ENCODE measurements at regions not wholly inside any gene's neighbourhood (a gene's known extent, or its start where the extent isn't known, plus 50 kb on each side); places are given as distances from the start of the nearest gene placed in this dataset.

DNA sequence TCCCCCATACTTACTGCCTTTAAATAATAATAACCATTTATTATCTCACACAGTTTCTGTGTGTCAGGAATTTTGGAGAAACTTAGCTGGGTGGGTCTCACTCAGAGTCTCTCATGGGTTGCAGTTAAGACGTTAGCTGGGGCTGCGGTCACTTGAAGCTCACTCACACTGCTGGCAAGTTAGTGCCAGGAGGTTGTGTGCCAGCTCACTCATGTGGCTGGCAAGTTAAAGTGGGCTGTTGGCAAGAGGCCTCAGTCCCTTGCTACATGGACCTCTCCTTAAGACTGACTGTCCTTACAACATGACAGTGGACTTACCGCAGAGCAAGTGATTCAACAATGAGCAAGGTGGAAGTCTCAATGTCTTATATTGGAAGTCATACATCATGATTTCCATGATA lies 61.3 kb upstream of the AVPR1A start:
- Histone ChIP-seq H3K36me3 (ENCODE audit: insufficient read depth, low read length) (no peaks in the 10 kb centered on the region), H3K4me3 (ENCODE audit: low read length in 2 of 2) (no peak overlapping the region), H3K4me1 (ENCODE audit: insufficient read depth, low read length) (no peaks in the 10 kb centered on the region), H3K9me3 (ENCODE audit: control insufficient read depth in 1 of 2, low read length in 2 of 2) (no peaks in the 10 kb centered on the region), H3K27ac (ENCODE audit: low read depth, low read length) (no peak overlapping the region), H3K27me3 (ENCODE audit: insufficient read depth, low read length) (no peaks in the 10 kb centered on the region)
- ChIA-PET CTCF (ENCODE audit: partially characterized antibody) (no interaction called here), POLR2A (ENCODE audit: partially characterized antibody) (no interaction called here)
- Mint-ChIP-seq H3K4me1 (no peaks in the 10 kb centered on the region), H3K36me3 (no peaks in the 10 kb centered on the region), H3K4me3 (no peak overlapping the region), H3K9me3 (peaks cover 0 to 2% (median 0%) of the 10 kb centered on the region in 8 donors), H3K27me3 (no peaks in the 10 kb centered on the region), H3K27ac (no peak overlapping the region)
- no peak for DNase-seq
- intact Hi-C loops (cut with micrococcal nuclease): no loop called here

DNA sequence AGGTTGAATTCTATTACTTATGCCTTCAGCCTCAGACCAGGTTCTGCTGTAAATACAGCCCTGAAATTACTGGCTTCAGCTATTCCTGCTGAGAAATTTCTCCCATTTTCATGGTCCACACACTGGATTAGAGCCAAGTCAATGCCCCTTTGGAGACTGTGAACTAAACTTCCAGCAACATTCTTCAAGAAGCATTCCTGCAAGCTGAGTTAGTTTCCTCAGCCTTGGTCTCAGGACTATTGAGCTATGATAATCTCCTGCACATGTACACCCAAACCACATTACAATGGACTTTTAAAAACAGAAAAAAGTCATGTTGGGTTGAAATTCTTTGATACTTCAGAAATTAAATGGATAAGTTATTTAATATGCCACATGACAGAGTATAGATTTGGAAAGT lies 58.0 kb upstream of the AVPR1A start:
- DNase-seq: no peak
- Histone ChIP-seq H3K4me1 (ENCODE audit: insufficient read depth, low read length) (no peaks in the 10 kb centered on the region), H3K27me3 (ENCODE audit: insufficient read depth, low read length) (no peaks in the 10 kb centered on the region), H3K9me3 (ENCODE audit: control insufficient read depth in 1 of 2, low read length in 2 of 2) (no peaks in the 10 kb centered on the region), H3K27ac (ENCODE audit: low read depth, low read length) (no peak overlapping the region), H3K36me3 (ENCODE audit: insufficient read depth, low read length) (no peaks in the 10 kb centered on the region), H3K4me3 (ENCODE audit: low read length in 2 of 2) (no peak overlapping the region)
- Mint-ChIP-seq H3K4me1 (no peaks in the 10 kb centered on the region), H3K27me3 (no peaks in the 10 kb centered on the region), H3K27ac (no peak overlapping the region), H3K9me3 (peaks cover 0 to 6% (median 0%) of the 10 kb centered on the region in 8 donors), H3K4me3 (no peak overlapping the region), H3K36me3 (no peaks in the 10 kb centered on the region)
- POLR2A ChIA-PET (ENCODE audit: partially characterized antibody): no interaction called here
- intact Hi-C loops (cut with micrococcal nuclease): no loop called here
- CTCF ChIA-PET (ENCODE audit: partially characterized antibody): no interaction called here

DNA sequence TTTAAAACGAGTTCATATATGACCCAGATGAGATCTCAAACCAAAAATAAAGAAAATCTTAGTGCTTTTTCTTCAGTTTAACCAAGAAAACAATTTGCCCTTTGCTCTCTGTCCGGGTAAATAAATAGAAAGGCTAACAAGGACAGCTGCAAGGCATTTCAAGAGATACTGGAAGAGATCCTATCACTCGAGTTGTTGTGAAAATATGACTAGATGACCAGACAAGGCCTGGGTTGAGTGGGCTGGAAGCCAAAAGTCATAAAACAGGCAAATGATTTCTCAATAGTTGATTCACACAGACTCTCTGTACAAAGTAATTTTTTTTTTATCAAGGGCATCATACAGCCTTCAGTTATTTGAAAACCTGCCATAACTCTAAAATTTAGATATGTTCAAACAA lies 55.9 kb upstream of the AVPR1A start:
- Mint-ChIP-seq H3K4me1 (no peaks in the 10 kb centered on the region), H3K9me3 (peaks cover 0 to 3% (median 0%) of the 10 kb centered on the region in 8 donors), H3K27me3 (no peaks in the 10 kb centered on the region), H3K4me3 (no peak overlapping the region), H3K27ac (no peak overlapping the region), H3K36me3 (no peaks in the 10 kb centered on the region)
- POLR2A ChIA-PET (ENCODE audit: partially characterized antibody): no interaction called here
- no peak for DNase-seq
- H3K36me3 ChIP-seq (ENCODE audit: insufficient read depth, low read length): no peaks in the 10 kb centered on the region
- no peak overlapping the region for H3K27ac ChIP-seq (ENCODE audit: low read depth, low read length)
- no peak overlapping the region for H3K4me3 ChIP-seq (ENCODE audit: low read length in 2 of 2)
- H3K4me1 ChIP-seq (ENCODE audit: insufficient read depth, low read length): no peaks in the 10 kb centered on the region
- CTCF ChIA-PET (ENCODE audit: partially characterized antibody): no interaction called here
- H3K9me3 ChIP-seq (ENCODE audit: control insufficient read depth in 1 of 2, low read length in 2 of 2): no peaks in the 10 kb centered on the region
- no peaks in the 10 kb centered on the region for H3K27me3 ChIP-seq (ENCODE audit: insufficient read depth, low read length)
- intact Hi-C loops (cut with micrococcal nuclease): no loop called here

DNA sequence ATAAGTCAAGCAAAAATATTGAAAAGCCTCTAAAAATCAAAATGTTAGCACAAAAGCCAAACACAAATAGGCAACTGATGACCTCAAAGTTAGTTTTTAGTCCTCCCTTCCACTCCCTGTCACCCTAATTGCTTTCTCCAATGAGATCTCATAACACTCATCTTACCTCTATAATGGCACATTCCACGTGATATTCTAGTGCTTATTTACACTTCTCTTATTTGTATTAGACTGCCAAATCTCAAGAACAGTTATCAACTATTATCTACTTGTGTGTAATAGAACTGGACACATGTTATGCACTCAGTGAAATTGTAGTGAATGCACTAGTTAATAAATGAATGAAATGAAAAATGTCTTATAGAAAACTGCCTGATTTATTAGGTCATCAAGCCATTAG lies 55.5 kb upstream of the AVPR1A start:
- H3K36me3 Mint-ChIP-seq: no peaks in the 10 kb centered on the region
- peaks cover 0 to 3% (median under 1%) of the 10 kb centered on the region in 8 donors for H3K9me3 Mint-ChIP-seq
- Histone ChIP-seq H3K9me3 (ENCODE audit: control insufficient read depth in 1 of 2, low read length in 2 of 2) (no peaks in the 10 kb centered on the region), H3K27ac (ENCODE audit: low read depth, low read length) (no peak overlapping the region), H3K4me1 (ENCODE audit: insufficient read depth, low read length) (no peaks in the 10 kb centered on the region), H3K4me3 (ENCODE audit: low read length in 2 of 2) (no peak overlapping the region), H3K36me3 (ENCODE audit: insufficient read depth, low read length) (no peaks in the 10 kb centered on the region), H3K27me3 (ENCODE audit: insufficient read depth, low read length) (no peaks in the 10 kb centered on the region)
- POLR2A ChIA-PET (ENCODE audit: partially characterized antibody): no interaction called here
- CTCF ChIA-PET (ENCODE audit: partially characterized antibody): no interaction called here
- intact Hi-C loops (cut with micrococcal nuclease): no loop called here
- no peaks in the 10 kb centered on the region for H3K4me1 Mint-ChIP-seq
- H3K27me3 Mint-ChIP-seq: no peaks in the 10 kb centered on the region
- no peak for DNase-seq
- H3K27ac Mint-ChIP-seq: no peak overlapping the region
- no peak overlapping the region for H3K4me3 Mint-ChIP-seq

Data from CD4-positive, alpha-beta memory T cell (primary cell).